ENCODE measurements at regions not wholly inside any gene's neighbourhood (a gene's known extent, or its start where the extent isn't known, plus 50 kb on each side); places are given as distances from the start of the nearest gene placed in this dataset.

DNA sequence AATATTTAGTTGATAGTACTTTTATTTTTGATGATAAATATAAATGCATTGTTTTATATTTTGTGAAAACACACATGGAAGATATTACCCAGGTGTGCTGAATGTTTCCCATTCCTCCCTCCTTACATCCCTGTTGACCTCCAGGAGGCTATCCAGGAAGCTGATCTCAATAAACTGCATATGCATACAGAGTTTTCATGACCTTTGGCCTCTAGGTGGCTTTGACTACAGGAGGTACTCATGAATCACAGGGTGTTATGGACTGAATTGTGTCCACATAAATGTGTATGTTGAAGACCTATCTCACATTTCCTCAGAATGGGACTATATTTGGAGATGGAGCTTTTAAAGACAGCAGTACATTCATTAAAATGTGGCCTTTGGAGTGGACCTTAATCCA is 914.9 kb upstream of the NCAM2 start:
- H3K4me3 ChIP-seq, result no peak overlapping the region
- no peaks in the 10 kb centered on the region for H3K4me1 ChIP-seq
- no peak for DNase-seq
- no peak overlapping the region for H3K27ac ChIP-seq
- no peak for TF ChIP-seq POLR2A (IDR thresholded peaks at IDR 0.05)
- TF ChIP-seq, protein P1, sequence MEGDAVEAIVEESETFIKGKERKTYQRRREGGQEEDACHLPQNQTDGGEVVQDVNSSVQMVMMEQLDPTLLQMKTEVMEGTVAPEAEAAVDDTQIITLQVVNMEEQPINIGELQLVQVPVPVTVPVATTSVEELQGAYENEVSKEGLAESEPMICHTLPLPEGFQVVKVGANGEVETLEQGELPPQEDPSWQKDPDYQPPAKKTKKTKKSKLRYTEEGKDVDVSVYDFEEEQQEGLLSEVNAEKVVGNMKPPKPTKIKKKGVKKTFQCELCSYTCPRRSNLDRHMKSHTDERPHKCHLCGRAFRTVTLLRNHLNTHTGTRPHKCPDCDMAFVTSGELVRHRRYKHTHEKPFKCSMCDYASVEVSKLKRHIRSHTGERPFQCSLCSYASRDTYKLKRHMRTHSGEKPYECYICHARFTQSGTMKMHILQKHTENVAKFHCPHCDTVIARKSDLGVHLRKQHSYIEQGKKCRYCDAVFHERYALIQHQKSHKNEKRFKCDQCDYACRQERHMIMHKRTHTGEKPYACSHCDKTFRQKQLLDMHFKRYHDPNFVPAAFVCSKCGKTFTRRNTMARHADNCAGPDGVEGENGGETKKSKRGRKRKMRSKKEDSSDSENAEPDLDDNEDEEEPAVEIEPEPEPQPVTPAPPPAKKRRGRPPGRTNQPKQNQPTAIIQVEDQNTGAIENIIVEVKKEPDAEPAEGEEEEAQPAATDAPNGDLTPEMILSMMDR (IDR thresholded peaks at IDR 0.05), result no peak
- no peaks in the 10 kb centered on the region for H3K36me3 ChIP-seq (ENCODE audit: low read depth, missing control alignments)
- no peaks in the 10 kb centered on the region for H3K27me3 ChIP-seq
- intact Hi-C loops (cut with DNase I; ENCODE audit: low total_unique reads), result no loop called here
- H3K9me3 ChIP-seq, result no peaks in the 10 kb centered on the region

DNA sequence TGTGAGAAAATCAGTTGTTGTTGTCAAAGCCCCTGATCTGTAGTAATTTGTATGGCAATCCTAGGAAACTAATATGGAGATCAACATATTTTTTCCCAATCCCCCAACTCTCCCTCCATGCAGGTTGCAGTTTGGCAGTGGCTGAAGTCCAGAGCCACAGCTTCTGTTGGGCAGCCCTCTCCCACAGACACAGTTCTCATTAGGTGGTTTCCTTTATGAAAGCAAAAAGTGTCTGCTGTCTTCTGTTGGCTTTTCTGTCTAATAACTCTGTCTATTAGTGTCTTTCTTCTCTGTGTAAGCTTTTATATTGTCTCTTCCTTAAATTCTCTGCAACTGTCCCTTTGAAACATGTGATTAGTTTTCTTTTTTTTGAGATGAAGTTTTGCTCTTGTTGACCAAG is 914.3 kb upstream of the NCAM2 start:
- Histone ChIP-seq H3K9me3 (no peaks in the 10 kb centered on the region), H3K4me1 (no peaks in the 10 kb centered on the region), H3K27me3 (no peaks in the 10 kb centered on the region), H3K36me3 (ENCODE audit: low read depth, missing control alignments) (no peaks in the 10 kb centered on the region), H3K4me3 (no peak overlapping the region), H3K27ac (no peak overlapping the region)
- DNase-seq, result no peak
- intact Hi-C loops (cut with DNase I; ENCODE audit: low total_unique reads), result no loop called here
- no peak for TF ChIP-seq POLR2A (IDR thresholded peaks at IDR 0.05)
- TF ChIP-seq, protein P1 (IDR thresholded peaks at IDR 0.05), result no peak

DNA sequence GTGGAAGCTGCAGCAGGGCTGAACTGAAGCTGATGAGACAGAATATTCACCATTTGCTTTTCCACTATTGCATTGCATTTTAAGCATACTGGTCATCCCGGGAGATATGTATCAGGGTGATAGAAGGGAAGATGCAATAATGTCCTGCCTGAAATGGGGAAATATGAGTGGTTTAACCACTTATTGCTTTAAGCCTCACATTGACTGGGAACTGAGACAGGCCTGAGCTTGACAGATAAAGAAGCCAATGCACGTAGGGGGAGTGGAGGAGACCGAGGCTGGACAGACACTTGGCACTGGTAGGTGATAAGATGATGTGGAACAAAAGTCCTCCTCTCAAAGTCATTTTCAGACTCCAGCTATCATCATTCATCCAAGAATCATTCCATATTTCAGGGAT is 911.7 kb upstream of the NCAM2 start:
- Histone ChIP-seq H3K4me3 (no peak overlapping the region), H3K27me3 (no peaks in the 10 kb centered on the region), H3K36me3 (ENCODE audit: low read depth, missing control alignments) (no peaks in the 10 kb centered on the region), H3K9me3 (no peaks in the 10 kb centered on the region), H3K4me1 (no peaks in the 10 kb centered on the region), H3K27ac (no peak overlapping the region)
- no peak for DNase-seq
- WGBS, 2 donors, result 45 to 60% methylated on average over 3 of the region's 3 CpGs
- TF ChIP-seq POLR2A (IDR thresholded peaks at IDR 0.05), result no peak
- TF ChIP-seq, protein P1 (IDR thresholded peaks at IDR 0.05), result no peak
- intact Hi-C loops (cut with DNase I; ENCODE audit: low total_unique reads), result no loop called here

DNA sequence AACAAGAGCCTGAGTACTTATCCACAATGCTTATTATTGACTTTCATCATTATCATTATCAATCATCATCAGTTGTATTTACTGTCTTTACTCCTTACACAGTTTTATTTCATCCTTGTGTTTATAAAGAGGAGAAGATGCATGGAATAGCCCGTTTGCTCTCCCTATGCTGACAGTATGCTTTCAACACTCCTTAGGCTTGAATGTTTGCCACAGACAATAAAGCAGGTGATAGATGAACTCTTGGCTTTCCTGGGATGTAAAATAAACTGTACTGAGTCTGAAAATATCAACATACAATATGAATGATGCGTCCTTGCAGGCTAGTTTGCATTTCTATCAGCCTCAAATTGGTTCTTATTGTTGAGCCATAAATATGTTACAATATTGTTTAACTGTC is 891.8 kb upstream of the NCAM2 start:
- Histone ChIP-seq H3K27ac (no peak overlapping the region), H3K9me3 (no peaks in the 10 kb centered on the region), H3K4me3 (no peak overlapping the region), H3K4me1 (no peaks in the 10 kb centered on the region), H3K36me3 (ENCODE audit: low read depth, missing control alignments) (no peaks in the 10 kb centered on the region), H3K27me3 (no peaks in the 10 kb centered on the region)
- intact Hi-C loops (cut with DNase I; ENCODE audit: low total_unique reads), result no loop called here
- TF ChIP-seq, protein P1 (IDR thresholded peaks at IDR 0.05), result no peak
- TF ChIP-seq POLR2A (IDR thresholded peaks at IDR 0.05), result no peak
- DNase-seq, result no peak
- WGBS, 2 donors, result 61 to 66% methylated on average over 2 of the region's 2 CpGs

DNA sequence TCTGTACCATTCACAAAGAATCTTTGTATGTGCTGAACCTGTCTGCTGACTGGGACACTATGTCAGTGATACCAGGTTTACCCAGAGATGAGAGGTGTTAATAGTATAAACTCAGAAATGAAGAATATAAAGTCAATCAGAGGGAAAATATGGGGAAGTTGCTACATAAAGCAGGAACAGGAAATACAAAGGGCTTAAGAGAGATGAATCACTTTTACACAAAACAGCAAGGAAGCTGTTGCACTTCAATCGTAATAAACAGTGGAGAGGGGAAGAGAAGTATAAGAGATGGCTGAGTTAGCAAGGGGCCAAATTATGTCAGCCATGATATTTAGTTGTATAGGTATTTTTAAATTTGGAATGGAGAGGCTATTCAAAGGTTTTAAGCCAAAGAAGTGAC is 890.2 kb upstream of the NCAM2 start:
- Histone ChIP-seq H3K9me3 (no peaks in the 10 kb centered on the region), H3K27ac (no peak overlapping the region), H3K4me3 (no peak overlapping the region), H3K36me3 (ENCODE audit: low read depth, missing control alignments) (no peaks in the 10 kb centered on the region), H3K27me3 (no peaks in the 10 kb centered on the region), H3K4me1 (no peaks in the 10 kb centered on the region)
- TF ChIP-seq, protein P1 (IDR thresholded peaks at IDR 0.05), result no peak
- TF ChIP-seq POLR2A (IDR thresholded peaks at IDR 0.05), result no peak
- DNase-seq, result no peak
- 78 to 81% methylated on average over 1 of the region's 1 CpG for WGBS, 2 donors
- intact Hi-C loops (cut with DNase I; ENCODE audit: low total_unique reads), result no loop called here
